Mucosa of stomach (tissue), 1 donor: ENCODE measurements at regions not wholly inside any gene's neighbourhood (a gene's known extent, or its start where the extent isn't known, plus 50 kb on each side); places are given as distances from the start of the nearest gene placed in this dataset.

Source experiments
- H3K27me3 ChIP-seq: one replicate; pipeline ENCODE4 v1.7.0; 2013; ENCODE audit warnings: mild to moderate bottlenecking, low read length; ENCODE audit not compliant: control insufficient read depth, insufficient read depth
- H3K36me3 ChIP-seq: one replicate; pipeline ENCODE4 v1.7.0; 2013; ENCODE audit warnings: low read length; ENCODE audit not compliant: control insufficient read depth, insufficient read depth
- H3K4me1 ChIP-seq: one replicate; pipeline ENCODE4 v1.7.0; 2013; ENCODE audit warnings: mild to moderate bottlenecking, low read length; ENCODE audit not compliant: control insufficient read depth, insufficient read depth
- H3K4me3 ChIP-seq: one replicate; pipeline ENCODE4 v1.7.0; 2013; ENCODE audit warnings: low read length
- H3K9ac ChIP-seq: one replicate; pipeline ENCODE4 v1.7.0; 2013; ENCODE audit warnings: mild to moderate bottlenecking, low read length, moderate library complexity
- H3K9me3 ChIP-seq: one replicate; pipeline ENCODE4 v1.7.0; 2013; ENCODE audit warnings: mild to moderate bottlenecking, low read length, moderate library complexity; ENCODE audit not compliant: control insufficient read depth
- donor health status: Pancreatic carcinoma.

DNA sequence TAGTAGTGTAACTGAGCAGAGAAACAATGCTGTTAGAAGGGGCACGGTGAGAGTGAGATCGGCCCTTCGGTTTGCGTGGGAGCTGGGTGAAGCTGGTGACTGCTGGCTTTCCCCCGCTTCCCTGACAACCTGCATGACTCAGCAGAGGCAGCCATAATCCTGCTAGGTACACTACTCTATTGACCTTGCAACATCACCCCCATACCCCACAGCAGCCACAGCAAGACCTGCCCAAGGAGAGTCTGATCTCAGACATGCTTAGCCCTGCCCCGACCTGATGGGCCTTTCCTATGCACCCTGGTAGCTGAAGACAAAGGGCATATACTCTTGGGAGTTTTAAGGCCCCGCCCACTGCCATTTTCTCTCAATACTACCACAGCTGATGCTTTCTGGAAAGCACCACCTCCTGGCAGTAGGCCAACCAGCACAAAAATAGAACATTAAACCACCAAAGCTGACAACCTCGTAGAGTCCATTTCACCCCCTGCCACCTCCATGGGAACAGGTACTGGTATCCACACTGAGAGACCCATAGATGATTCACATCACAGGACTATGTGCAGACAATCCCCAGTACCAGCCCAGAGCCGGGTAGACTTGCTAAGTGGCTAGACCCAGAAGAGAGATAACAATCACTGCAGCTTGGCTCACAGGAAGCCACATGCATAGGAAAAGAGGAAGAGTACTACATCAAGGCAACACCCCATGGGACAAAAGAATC, 75.9 kb upstream of the RGS6 start:
- no peak overlapping the region for H3K9ac ChIP-seq
- H3K9me3 ChIP-seq = no peaks in the 10 kb centered on the region
- H3K36me3 ChIP-seq = no peaks in the 10 kb centered on the region
- H3K4me3 ChIP-seq = no peak overlapping the region
- no peaks in the 10 kb centered on the region for H3K4me1 ChIP-seq
- H3K27me3 ChIP-seq = no peaks in the 10 kb centered on the region

DNA sequence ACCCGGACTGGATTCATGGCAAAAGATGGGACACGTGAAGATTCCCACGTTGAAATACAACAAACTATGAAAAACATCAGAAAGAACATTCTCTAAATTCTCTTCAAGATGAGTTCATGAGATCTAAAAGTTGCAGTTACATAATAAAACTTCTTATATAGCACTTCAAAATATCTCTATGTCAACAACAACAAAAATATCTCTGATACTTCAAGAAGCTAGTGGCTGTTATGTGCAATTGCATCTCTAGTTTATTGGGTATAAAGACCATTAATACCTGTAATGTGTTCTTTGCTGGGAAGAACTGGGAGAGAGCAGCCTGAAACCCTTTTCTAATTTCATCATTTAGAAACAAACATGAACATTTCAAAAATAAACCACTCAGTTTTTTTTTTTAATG, 69.2 kb upstream of the RGS6 start:
- Histone ChIP-seq H3K9ac (no peak overlapping the region), H3K9me3 (no peaks in the 10 kb centered on the region), H3K36me3 (no peaks in the 10 kb centered on the region), H3K4me1 (no peaks in the 10 kb centered on the region), H3K27me3 (no peaks in the 10 kb centered on the region), H3K4me3 (no peak overlapping the region)

GRCh38 chr14:71863766-71864165, 68.5 kb upstream of the RGS6 start:
- Histone ChIP-seq H3K9me3 (no peaks in the 10 kb centered on the region), H3K4me1 (no peaks in the 10 kb centered on the region), H3K36me3 (no peaks in the 10 kb centered on the region), H3K4me3 (no peak overlapping the region), H3K9ac (no peak overlapping the region), H3K27me3 (no peaks in the 10 kb centered on the region)
